ENCODE measurements at regions not wholly inside any gene's neighbourhood (a gene's known extent, or its start where the extent isn't known, plus 50 kb on each side); places are given as distances from the start of the nearest gene placed in this dataset.

GRCh38 chr1:99146129-99146848, 118.0 kb upstream of the PLPPR4 start:
- no peak for DNase-seq
- Mint-ChIP-seq H3K27ac (no peak overlapping the region), H3K36me3 (no peaks in the 10 kb centered on the region), H3K9me3 (peaks cover 2 to 3% of the 10 kb centered on the region in 2 donors), H3K27me3 (ENCODE audit: low read depth in 2 of 2) (no peaks in the 10 kb centered on the region), H3K4me1 (no peaks in the 10 kb centered on the region), H3K4me3 (no peak overlapping the region)
- TF ChIP-seq CTCF (IDR thresholded peaks at IDR 0.05): no peak
- 90% methylated on average over 15 of the region's 15 CpGs for WGBS (ENCODE audit: insufficient coverage)
- H3K9me3 ChIP-seq (ENCODE audit: control insufficient read depth, insufficient read depth, low read length): no peaks in the 10 kb centered on the region
- no peak overlapping the region for H3K27ac ChIP-seq (ENCODE audit: low read length)
- no peak for ATAC-seq
- no peaks in the 10 kb centered on the region for H3K4me1 ChIP-seq (ENCODE audit: control insufficient read depth, insufficient read depth, low read length)
- intact Hi-C loops (cut with micrococcal nuclease): no loop called here
- H3K27me3 ChIP-seq (ENCODE audit: control insufficient read depth, insufficient read depth, low read length): no peaks in the 10 kb centered on the region
- no peak overlapping the region for H3K4me3 ChIP-seq (ENCODE audit: low read length)
- H3K36me3 ChIP-seq (ENCODE audit: control insufficient read depth, insufficient read depth, low read length): no peaks in the 10 kb centered on the region

DNA sequence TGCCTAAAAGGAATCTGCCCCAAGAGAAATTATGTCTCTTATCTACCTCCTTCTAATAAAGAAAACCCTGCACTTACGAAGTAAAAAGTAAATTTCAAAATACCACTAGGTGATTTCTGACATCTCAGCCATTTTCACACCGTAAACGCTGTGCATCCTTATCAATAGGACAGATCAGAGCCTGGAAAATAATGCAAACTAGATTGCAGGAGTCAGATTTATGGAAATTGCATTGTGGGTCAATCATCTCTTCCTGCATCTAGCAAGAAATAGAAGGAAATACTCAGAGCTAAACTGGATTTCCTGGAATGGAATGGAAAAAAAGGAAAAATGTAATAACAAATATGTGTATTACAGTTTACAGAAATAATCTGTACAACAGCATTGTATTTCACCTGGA, 114.3 kb upstream of the PLPPR4 start:
- ATAC-seq: no peak
- intact Hi-C loops (cut with micrococcal nuclease): no loop called here
- no peaks in the 10 kb centered on the region for H3K36me3 Mint-ChIP-seq
- no peak overlapping the region for H3K27ac ChIP-seq (ENCODE audit: low read length)
- H3K27me3 ChIP-seq (ENCODE audit: control insufficient read depth, insufficient read depth, low read length): no peaks in the 10 kb centered on the region
- no peak overlapping the region for H3K4me3 ChIP-seq (ENCODE audit: low read length)
- peaks cover 2 to 3% of the 10 kb centered on the region in 2 donors for H3K9me3 Mint-ChIP-seq
- no peak for DNase-seq
- H3K4me1 ChIP-seq (ENCODE audit: control insufficient read depth, insufficient read depth, low read length): no peaks in the 10 kb centered on the region
- no peak overlapping the region for H3K27ac Mint-ChIP-seq
- no peaks in the 10 kb centered on the region for H3K36me3 ChIP-seq (ENCODE audit: control insufficient read depth, insufficient read depth, low read length)
- H3K27me3 Mint-ChIP-seq (ENCODE audit: low read depth in 2 of 2): no peaks in the 10 kb centered on the region
- TF ChIP-seq CTCF (IDR thresholded peaks at IDR 0.05): no peak
- no peaks in the 10 kb centered on the region for H3K4me1 Mint-ChIP-seq
- H3K9me3 ChIP-seq (ENCODE audit: control insufficient read depth, insufficient read depth, low read length): no peaks in the 10 kb centered on the region
- H3K4me3 Mint-ChIP-seq: no peak overlapping the region
- WGBS (ENCODE audit: insufficient coverage): 85% methylated on average over 3 of the region's 3 CpGs

GRCh38 chr1:99152132-99152531, 112.2 kb upstream of the PLPPR4 start:
- H3K4me1 Mint-ChIP-seq: no peaks in the 10 kb centered on the region
- no peaks in the 10 kb centered on the region for H3K9me3 ChIP-seq (ENCODE audit: control insufficient read depth, insufficient read depth, low read length)
- DNase-seq (no peak), ATAC-seq (no peak)
- H3K27ac ChIP-seq (ENCODE audit: low read length): no peak overlapping the region
- H3K9me3 Mint-ChIP-seq: peaks cover 3 to 9% of the 10 kb centered on the region in 2 donors
- H3K27me3 Mint-ChIP-seq (ENCODE audit: low read depth in 2 of 2): no peaks in the 10 kb centered on the region
- H3K36me3 ChIP-seq (ENCODE audit: control insufficient read depth, insufficient read depth, low read length): no peaks in the 10 kb centered on the region
- no peaks in the 10 kb centered on the region for H3K36me3 Mint-ChIP-seq
- TF ChIP-seq CTCF (IDR thresholded peaks at IDR 0.05): no peak
- intact Hi-C loops (cut with micrococcal nuclease): no loop called here
- no peak overlapping the region for H3K4me3 ChIP-seq (ENCODE audit: low read length)
- WGBS (ENCODE audit: insufficient coverage): 90% methylated on average over 1 of the region's 1 CpG
- H3K27me3 ChIP-seq (ENCODE audit: control insufficient read depth, insufficient read depth, low read length): no peaks in the 10 kb centered on the region
- no peaks in the 10 kb centered on the region for H3K4me1 ChIP-seq (ENCODE audit: control insufficient read depth, insufficient read depth, low read length)
- H3K4me3 Mint-ChIP-seq: no peak overlapping the region
- H3K27ac Mint-ChIP-seq: no peak overlapping the region

- H3K27me3 ChIP-seq (ENCODE audit: control insufficient read depth, insufficient read depth, low read length): no peaks in the 10 kb centered on the region
- H3K9me3 Mint-ChIP-seq: peaks cover 5 to 6% of the 10 kb centered on the region in 2 donors
- H3K4me3 Mint-ChIP-seq: no peak overlapping the region
- no peak overlapping the region for H3K4me3 ChIP-seq (ENCODE audit: low read length)
- H3K36me3 ChIP-seq (ENCODE audit: control insufficient read depth, insufficient read depth, low read length): no peaks in the 10 kb centered on the region
- no peaks in the 10 kb centered on the region for H3K27me3 Mint-ChIP-seq (ENCODE audit: low read depth in 2 of 2)
- intact Hi-C loops (cut with micrococcal nuclease): no loop called here
- no peaks in the 10 kb centered on the region for H3K36me3 Mint-ChIP-seq
- H3K27ac ChIP-seq (ENCODE audit: low read length): no peak overlapping the region
- TF ChIP-seq CTCF (IDR thresholded peaks at IDR 0.05): no peak
- ATAC-seq (no peak), DNase-seq (no peak)
- H3K4me1 Mint-ChIP-seq: no peaks in the 10 kb centered on the region
- no peaks in the 10 kb centered on the region for H3K4me1 ChIP-seq (ENCODE audit: control insufficient read depth, insufficient read depth, low read length)
- WGBS (ENCODE audit: insufficient coverage): 66% methylated on average over 2 of the region's 2 CpGs
- H3K9me3 ChIP-seq (ENCODE audit: control insufficient read depth, insufficient read depth, low read length): peaks cover 5% of the 10 kb centered on the region
- H3K27ac Mint-ChIP-seq: no peak overlapping the region
Measured at GRCh38 chr1:99163671-99164070, 100.6 kb upstream of the PLPPR4 start.
